ENCODE measurements at regions not wholly inside any gene's neighbourhood (a gene's known extent, or its start where the extent isn't known, plus 50 kb on each side); places are given as distances from the start of the nearest gene placed in this dataset.
"Not testable (repeated sequence)": the region's sequence is repeated elsewhere in the genome, so short reads cannot be mapped to it uniquely, and the experiment has no call there.

DNA sequence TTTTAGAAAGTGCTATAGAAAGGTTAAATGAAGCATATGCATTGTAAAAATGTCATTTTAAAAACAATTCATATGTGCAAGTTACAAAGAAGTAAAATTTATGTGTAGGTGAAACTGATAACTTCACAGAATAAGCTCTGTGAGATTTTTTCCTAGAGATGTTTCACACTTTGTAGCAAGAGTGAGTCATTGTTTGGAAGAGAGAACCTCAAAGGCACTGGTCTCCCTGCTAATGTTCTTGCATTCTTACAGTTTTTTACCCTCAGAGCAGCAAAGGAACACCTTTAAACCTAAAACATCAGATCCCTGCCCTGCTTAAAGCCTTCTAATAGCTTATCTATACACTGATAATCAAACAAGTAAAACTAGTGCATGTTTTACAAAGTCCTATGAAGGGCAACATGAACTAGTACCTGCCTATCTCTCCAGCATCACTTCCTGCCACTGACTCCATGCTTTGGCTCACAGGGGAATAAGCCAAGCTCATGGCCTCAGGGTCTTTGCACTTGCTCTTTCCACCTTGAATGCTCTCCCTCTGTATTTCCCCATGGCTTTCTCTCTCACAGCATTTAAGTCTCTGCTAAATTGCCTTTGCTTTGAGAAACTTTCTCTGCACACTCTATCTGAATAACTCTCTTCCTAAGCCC lies 997.0 kb downstream of the GATA3 start:
- TF ChIP-seq, protein P1, sequence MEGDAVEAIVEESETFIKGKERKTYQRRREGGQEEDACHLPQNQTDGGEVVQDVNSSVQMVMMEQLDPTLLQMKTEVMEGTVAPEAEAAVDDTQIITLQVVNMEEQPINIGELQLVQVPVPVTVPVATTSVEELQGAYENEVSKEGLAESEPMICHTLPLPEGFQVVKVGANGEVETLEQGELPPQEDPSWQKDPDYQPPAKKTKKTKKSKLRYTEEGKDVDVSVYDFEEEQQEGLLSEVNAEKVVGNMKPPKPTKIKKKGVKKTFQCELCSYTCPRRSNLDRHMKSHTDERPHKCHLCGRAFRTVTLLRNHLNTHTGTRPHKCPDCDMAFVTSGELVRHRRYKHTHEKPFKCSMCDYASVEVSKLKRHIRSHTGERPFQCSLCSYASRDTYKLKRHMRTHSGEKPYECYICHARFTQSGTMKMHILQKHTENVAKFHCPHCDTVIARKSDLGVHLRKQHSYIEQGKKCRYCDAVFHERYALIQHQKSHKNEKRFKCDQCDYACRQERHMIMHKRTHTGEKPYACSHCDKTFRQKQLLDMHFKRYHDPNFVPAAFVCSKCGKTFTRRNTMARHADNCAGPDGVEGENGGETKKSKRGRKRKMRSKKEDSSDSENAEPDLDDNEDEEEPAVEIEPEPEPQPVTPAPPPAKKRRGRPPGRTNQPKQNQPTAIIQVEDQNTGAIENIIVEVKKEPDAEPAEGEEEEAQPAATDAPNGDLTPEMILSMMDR (IDR thresholded peaks at IDR 0.05) = no peak
- H3K27me3 ChIP-seq = no peaks in the 10 kb centered on the region
- H3K27ac ChIP-seq = no peak overlapping the region

DNA sequence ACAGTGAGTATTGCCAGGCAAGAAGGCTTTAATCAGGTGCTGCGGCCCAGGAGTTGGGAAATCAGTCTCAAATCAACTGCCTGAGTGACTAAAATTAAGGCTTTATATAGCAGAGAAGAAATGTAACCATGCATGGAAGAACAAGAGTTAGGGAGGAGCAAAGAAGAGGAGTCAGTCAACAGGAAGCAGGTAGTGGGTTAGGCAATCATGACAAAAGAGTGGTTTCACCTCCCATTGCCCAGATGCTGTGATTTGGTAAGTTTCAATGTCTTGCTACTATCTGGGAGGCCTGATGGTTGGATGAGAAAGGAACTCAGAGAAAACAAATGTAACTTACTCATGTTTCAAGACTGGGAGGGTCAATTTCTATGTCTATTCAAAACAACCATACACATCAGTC lies 998.3 kb downstream of the GATA3 start:
- H3K36me3 ChIP-seq = no peaks in the 10 kb centered on the region
- no peaks in the 10 kb centered on the region for H3K4me1 ChIP-seq
- TF ChIP-seq, protein P1 (IDR thresholded peaks at IDR 0.05) = no peak
- no peak overlapping the region for H3K27ac ChIP-seq
- H3K4me3 ChIP-seq = no peak overlapping the region
- H3K9me3 ChIP-seq = peaks cover 0 to 15% of the 10 kb centered on the region in 2 donors
- DNase-seq (ENCODE audit: low spot score) = no peak
- no peaks in the 10 kb centered on the region for H3K27me3 ChIP-seq

More for the DNA sequence above, 997.0 kb downstream of the GATA3 start:
- Histone ChIP-seq H3K9me3 (peaks cover 0 to 15% of the 10 kb centered on the region in 2 donors), H3K4me1 (no peaks in the 10 kb centered on the region), H3K4me3 (no peak overlapping the region), H3K36me3 (no peaks in the 10 kb centered on the region)
- no peak for DNase-seq (ENCODE audit: low spot score)

DNA sequence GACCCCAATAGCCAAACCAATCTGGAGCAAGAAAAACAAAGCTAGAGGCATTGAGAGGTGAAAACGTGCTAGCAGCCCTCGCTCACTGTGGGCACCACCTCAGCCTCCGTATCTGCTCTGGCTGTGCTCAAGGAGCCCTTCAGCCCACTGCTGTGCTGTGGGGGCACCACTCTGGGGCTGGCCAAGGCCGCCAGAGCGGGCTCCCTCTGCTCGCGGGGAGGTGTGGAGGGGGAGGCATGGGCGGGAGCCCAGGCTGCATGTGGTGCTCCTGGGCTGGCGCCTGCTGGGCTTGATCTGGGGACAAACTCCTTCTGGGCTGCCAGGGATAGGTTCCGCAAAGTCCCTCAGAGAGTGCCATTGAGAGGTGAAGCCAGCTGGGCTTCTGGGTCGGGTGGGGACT lies 1002.0 kb downstream of the GATA3 start:
- no peak overlapping the region for H3K27ac ChIP-seq
- no peaks in the 10 kb centered on the region for H3K36me3 ChIP-seq
- H3K4me1 ChIP-seq = no peaks in the 10 kb centered on the region
- H3K4me3 ChIP-seq = no peak overlapping the region
- TF ChIP-seq, protein P1 (IDR thresholded peaks at IDR 0.05) = no peak
- no peaks in the 10 kb centered on the region for H3K27me3 ChIP-seq
- DNase-seq (ENCODE audit: low spot score) = no peak
- H3K9me3 ChIP-seq = no peaks in the 10 kb centered on the region

DNA sequence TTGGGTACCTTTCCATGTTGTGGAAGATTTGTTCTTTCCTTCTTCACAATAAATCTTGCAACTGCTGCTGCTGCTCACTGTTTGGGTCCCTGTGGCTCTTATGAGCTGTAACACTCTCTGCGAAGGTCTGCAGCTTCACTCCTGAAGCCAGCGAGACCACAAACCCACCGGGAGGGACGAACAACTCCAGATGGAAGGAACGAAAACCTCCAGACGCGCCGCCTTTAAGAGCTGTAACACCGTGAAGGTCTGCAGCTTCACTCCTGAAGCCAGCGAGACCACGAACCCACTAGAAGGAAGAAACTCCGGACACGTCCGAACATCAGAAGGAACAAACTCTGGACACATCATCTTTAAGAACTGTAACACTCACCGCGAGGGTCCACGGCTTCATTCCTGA lies 1002.8 kb downstream of the GATA3 start:
- not testable (repeated sequence) for DNase-seq (ENCODE audit: low spot score); H3K36me3 ChIP-seq; H3K4me3 ChIP-seq; H3K27ac ChIP-seq; H3K27me3 ChIP-seq; H3K4me1 ChIP-seq; H3K9me3 ChIP-seq

DNA sequence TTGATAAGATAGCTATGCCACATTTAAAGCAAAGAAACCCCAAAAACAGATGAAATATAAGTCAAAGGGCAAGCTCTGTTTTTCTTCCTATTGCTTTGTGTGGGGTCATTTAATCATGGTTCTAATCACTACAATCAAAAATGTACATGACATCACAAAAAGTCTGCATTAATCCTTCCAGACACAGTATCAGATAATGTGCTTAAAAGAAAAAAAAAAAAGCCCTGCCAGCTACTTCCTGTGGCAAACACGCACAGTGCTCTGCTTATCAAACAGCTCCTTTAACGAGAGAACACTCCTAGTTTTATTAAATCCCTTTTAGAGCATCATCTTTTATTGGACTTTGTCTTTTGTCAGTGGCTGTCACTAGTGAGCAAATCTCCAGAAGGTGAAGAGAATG lies 1005.8 kb downstream of the GATA3 start:
- Histone ChIP-seq H3K4me1 (no peaks in the 10 kb centered on the region), H3K27ac (no peak overlapping the region), H3K4me3 (no peak overlapping the region), H3K27me3 (no peaks in the 10 kb centered on the region), H3K9me3 (no peaks in the 10 kb centered on the region), H3K36me3 (no peaks in the 10 kb centered on the region)
- TF ChIP-seq, protein P1 (IDR thresholded peaks at IDR 0.05) = no peak
- no peak for DNase-seq (ENCODE audit: low spot score)

DNA sequence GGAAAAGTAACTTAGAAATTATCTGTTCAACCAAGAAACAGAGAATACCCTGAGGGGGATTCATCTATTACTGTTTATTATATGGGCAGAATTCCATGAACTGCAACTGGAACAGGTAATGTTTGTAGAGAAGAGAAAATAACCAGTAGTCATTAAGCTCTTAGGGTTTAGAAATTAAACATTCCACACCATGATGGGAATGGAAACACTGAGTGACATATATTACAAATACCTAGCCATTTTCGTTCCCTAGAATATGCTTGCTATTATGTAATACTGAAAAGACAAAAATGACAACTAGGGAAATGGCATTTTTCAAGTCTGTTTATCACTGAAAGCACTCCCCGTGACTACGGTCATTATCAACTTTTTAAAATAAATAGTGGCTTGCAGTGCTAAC lies 1007.4 kb downstream of the GATA3 start:
- Histone ChIP-seq H3K36me3 (no peaks in the 10 kb centered on the region), H3K27me3 (no peaks in the 10 kb centered on the region), H3K9me3 (no peaks in the 10 kb centered on the region), H3K27ac (no peak overlapping the region), H3K4me3 (no peak overlapping the region), H3K4me1 (no peaks in the 10 kb centered on the region)
- TF ChIP-seq, protein P1 (IDR thresholded peaks at IDR 0.05) = no peak
- DNase-seq (ENCODE audit: low spot score) = no peak

Data from right atrium auricular region (tissue), 2 donors.